B cell (primary cell): ENCODE measurements at regions not wholly inside any gene's neighbourhood (a gene's known extent, or its start where the extent isn't known, plus 50 kb on each side); places are given as distances from the start of the nearest gene placed in this dataset.

Experiments
- ATAC-seq: fragments of 200-7000 bp; cut with Tn5 transposase; one replicate; pipeline ENCODE4 v1.10.0; 2021; ENCODE audit warnings: low read depth, mild to moderate bottlenecking, moderate number of reproducible peaks, moderate library complexity
- CTCF ChIA-PET: fragments of 350-600 bp; sonication (Branson Sonifier 250); formaldehyde crosslinking; loops from one replicate; lab custom pipeline; 2021; ENCODE audit warnings: antibody characterized with exemption, inconsistent platforms; lab: Charles Lee
- POLR2A ChIA-PET: fragments of 350-600 bp; sonication (Branson Sonifier 250); formaldehyde crosslinking; loops from one replicate; lab custom pipeline; 2021; ENCODE audit warnings: antibody characterized with exemption; lab: Charles Lee
- DNase-seq: peaks from one replicate; pipeline ENCODE4 v3.0.0; 2013
- H2AFZ ChIP-seq: 2 replicates; pipeline ENCODE4 v1.6.1; 2012; ENCODE audit warnings: mild to moderate bottlenecking, low read depth, low read length; ENCODE audit not compliant: insufficient read depth, poor library complexity, severe bottlenecking
- H3K27ac ChIP-seq, 2 donors: 1 replicate in 1 of 2; 2 replicates in 1 of 2; pipeline ENCODE4 v1.5.1; 2012 to 2013; ENCODE audit warnings: low read length in 2 of 2, mild to moderate bottlenecking in 2 of 2, moderate library complexity in 1 of 2
- H3K27me3 ChIP-seq, 4 experiments: fragments of 200-600 bp in 1 of 4; sonication (generic) in 1 of 4; replicated peaks in 1 of 4; 1 replicate in 2 of 4; 2 replicates in 2 of 4; pipeline versions ENCODE4 v1.6.1 to v1.7.0; 2013 to 2016; ENCODE audit warnings: low read length in 3 of 4, mild to moderate bottlenecking in 2 of 4, mixed read lengths in 1 of 4, moderate library complexity in 1 of 4; ENCODE audit not compliant: insufficient read depth in 4 of 4, control insufficient read depth in 3 of 4; ENCODE audit errors: control extremely low read depth in 1 of 4
- H3K36me3 ChIP-seq, 2 experiments: replicated peaks in 1 of 2; 1 replicate in 1 of 2; 2 replicates in 1 of 2; pipeline versions ENCODE4 v1.6.1 to v1.7.1; 2013; ENCODE audit warnings: low read length in 1 of 2; ENCODE audit not compliant: insufficient read depth in 2 of 2, control insufficient read depth in 1 of 2; ENCODE audit errors: control extremely low read depth in 1 of 2, extremely low read depth in 1 of 2
- H3K4me1 ChIP-seq, 2 donors: fragments of 200-600 bp in 1 of 2; sonication (generic) in 1 of 2; 1 replicate in 1 of 2; 2 replicates in 1 of 2; pipeline versions ENCODE4 v1.5.1 to v1.6.1; 2013 to 2017; ENCODE audit warnings: low read length in 2 of 2; ENCODE audit not compliant: control insufficient read depth in 2 of 2, insufficient read depth in 2 of 2
- H3K4me2 ChIP-seq: replicated peaks from 2 replicates; pipeline ENCODE3; 2012; ENCODE audit warnings: mild to moderate bottlenecking, low read depth, low read length; ENCODE audit not compliant: poor library complexity, severe bottlenecking
- H3K4me3 ChIP-seq, 5 experiments: fragments of 200-600 bp in 1 of 5; sonication (generic) in 1 of 5; 1 replicate in 3 of 5; 2 replicates in 2 of 5; pipeline versions ENCODE4 v1.5.1 to v1.7.0; 2011 to 2016; ENCODE audit warnings: low read length in 4 of 5, mild to moderate bottlenecking in 4 of 5, low read depth in 2 of 5, control low read depth in 1 of 5, moderate library complexity in 1 of 5; ENCODE audit not compliant: insufficient read depth in 1 of 5; ENCODE audit errors: control extremely low read depth in 1 of 5, extremely low read depth in 1 of 5
- H3K79me2 ChIP-seq: fragments of 200-600 bp; sonication (generic); one replicate; pipeline ENCODE4 v1.6.0; 2016; ENCODE audit warnings: low read length; ENCODE audit not compliant: control insufficient read depth, insufficient read depth
- H3K9ac ChIP-seq: fragments of 200-600 bp; sonication (generic); 2 replicates; pipeline ENCODE4 v1.6.1; 2017; ENCODE audit warnings: mild to moderate bottlenecking, low read length, moderate library complexity
- H3K9me3 ChIP-seq, 3 donors: one replicate each; pipeline versions ENCODE4 v1.6.1 to v1.7.1; 2013; ENCODE audit warnings: low read length in 2 of 3; ENCODE audit not compliant: control insufficient read depth in 2 of 3, insufficient read depth in 1 of 3; ENCODE audit errors: control extremely low read depth in 1 of 3
- H4K20me1 ChIP-seq: 2 replicates; pipeline ENCODE4 v1.6.0; 2012; ENCODE audit warnings: mild to moderate bottlenecking, low read length; ENCODE audit not compliant: insufficient read depth, control insufficient read depth, poor library complexity, severe bottlenecking
- H3K27ac Mint-ChIP-seq: one replicate; pipeline ENCODE4 v1.8.0; 2021; ENCODE audit warnings: mixed read lengths
- H3K27me3 Mint-ChIP-seq: one replicate; pipeline ENCODE4 v1.8.0; 2021; ENCODE audit warnings: mixed read lengths
- H3K4me1 Mint-ChIP-seq: one replicate; pipeline ENCODE4 v1.8.0; 2021; ENCODE audit warnings: mixed read lengths
- H3K4me3 Mint-ChIP-seq: one replicate; pipeline ENCODE4 v1.8.0; 2021; ENCODE audit warnings: mixed read lengths
- H3K9me3 Mint-ChIP-seq: one replicate; pipeline ENCODE4 v1.8.0; 2022; ENCODE audit warnings: mixed read lengths; ENCODE audit not compliant: insufficient read depth
- CTCF ChIP-seq: fragments of 200-600 bp; IDR thresholded peaks from one replicate; pipeline ENCODE4 v1.8.0; 2022; ENCODE audit warnings: antibody characterized with exemption, mild to moderate bottlenecking
- EZH2 ChIP-seq: IDR thresholded peaks from 2 replicates; pipeline ENCODE4 v1.6.1; 2012; ENCODE audit warnings: borderline replicate concordance, low read depth, mild to moderate bottlenecking, moderate library complexity, low read length; ENCODE audit not compliant: insufficient read depth, poor library complexity, severe bottlenecking
- WGBS: methylation state at CpG from one replicate; pipeline ENCODE4 v1.1.5; 2013; ENCODE audit warnings: missing lambda C conversion rate; ENCODE audit not compliant: insufficient coverage; 5-methylcytosine and 5-hydroxymethylcytosine counted together
- intact Hi-C: fragments of 100-400 bp; cut with micrococcal nuclease; formaldehyde crosslinking; loops from one replicate; pipeline ENCODE4 v1.10.0; 2022

GRCh38 chr5:155616779-155617392, 603.3 kb downstream of the KIF4B start:
- Histone ChIP-seq H3K36me3 (no peaks in the 10 kb centered on the region), H2AFZ (no peak overlapping the region), H3K4me2 (no peak overlapping the region), H3K4me3 (no peak overlapping the region), H3K27me3 (peaks cover 0 to 3% (median 0%) of the 10 kb centered on the region in 4 experiments), H4K20me1 (no peaks in the 10 kb centered on the region), H3K27ac (no peak overlapping the region), H3K4me1 (no peaks in the 10 kb centered on the region), H3K9me3 (peaks cover 0 to 4% (median 0%) of the 10 kb centered on the region in 3 donors), H3K79me2 (no peaks in the 10 kb centered on the region), H3K9ac (no peak overlapping the region)
- no peak for ATAC-seq
- TF ChIP-seq EZH2: no peak
- TF ChIP-seq CTCF: peak; percentile 67
- peak; percentile 27 for DNase-seq
- intact Hi-C loops: loop anchor here (5.0 kb wide), 1 partner anchor 1200 kb away; no protein-coding TSS in a partner anchor
- Mint-ChIP-seq H3K9me3 (no peaks in the 10 kb centered on the region), H3K4me1 (no peaks in the 10 kb centered on the region), H3K27me3 (peaks cover 17% of the 10 kb centered on the region), H3K27ac (no peak overlapping the region), H3K4me3 (no peak overlapping the region)
- 34% methylated on average over 2 of the region's 4 CpGs for WGBS
- POLR2A ChIA-PET: no interaction called here
- CTCF ChIA-PET: interaction anchor here (1.3 kb wide), 1 partner anchor 1515 kb away, joined by 3 read pairs; no protein-coding TSS in a partner anchor

DNA sequence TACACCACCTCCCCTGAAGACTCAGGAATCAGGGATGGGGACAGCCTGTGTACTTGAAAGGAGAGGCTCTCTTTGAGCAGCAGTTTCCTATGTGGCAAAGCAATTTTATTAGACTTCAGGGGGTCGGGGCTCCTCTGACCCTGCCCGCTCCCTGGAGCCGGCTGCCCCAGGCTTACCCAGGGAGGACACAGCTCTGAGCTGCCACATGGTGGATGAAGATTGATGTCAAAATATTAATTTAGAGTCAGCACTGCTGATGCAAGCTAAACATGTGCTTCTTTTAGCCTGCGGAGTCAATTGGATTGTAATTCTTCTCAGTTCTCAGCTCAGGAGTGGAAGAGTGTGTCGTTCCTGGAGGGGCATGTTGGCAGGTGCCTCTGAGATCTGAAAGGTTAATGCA, 606.1 kb downstream of the KIF4B start:
- WGBS: 72% methylated on average over 5 of the region's 5 CpGs
- POLR2A ChIA-PET: no interaction called here
- no peak overlapping the region for H3K4me3 ChIP-seq
- no peaks in the 10 kb centered on the region for H3K9me3 Mint-ChIP-seq
- ATAC-seq: no peak
- no peak for TF ChIP-seq EZH2
- H3K36me3 ChIP-seq: no peaks in the 10 kb centered on the region
- H3K79me2 ChIP-seq: no peaks in the 10 kb centered on the region
- H4K20me1 ChIP-seq: no peaks in the 10 kb centered on the region
- intact Hi-C loops: loop anchor here (5.0 kb wide), 1 partner anchor 1198 kb away; no protein-coding TSS in a partner anchor
- peaks cover 27% of the 10 kb centered on the region for H3K27me3 Mint-ChIP-seq
- H3K4me1 Mint-ChIP-seq: no peaks in the 10 kb centered on the region
- no peak overlapping the region for H3K4me2 ChIP-seq
- no peak for DNase-seq
- H3K27ac Mint-ChIP-seq: no peak overlapping the region
- H3K27ac ChIP-seq: no peak overlapping the region
- H3K4me3 Mint-ChIP-seq: no peak overlapping the region
- H3K9ac ChIP-seq: no peak overlapping the region
- H2AFZ ChIP-seq: no peak overlapping the region
- peaks cover 0 to 3% (median 2%) of the 10 kb centered on the region in 4 experiments for H3K27me3 ChIP-seq
- H3K4me1 ChIP-seq: no peaks in the 10 kb centered on the region
- CTCF ChIA-PET: interaction anchor here (1.2 kb wide), 1 partner anchor 23 kb away, joined by 3 read pairs; no protein-coding TSS in a partner anchor
- peaks cover 0 to 4% (median 0%) of the 10 kb centered on the region in 3 donors for H3K9me3 ChIP-seq
